ENCODE measurements at regions not wholly inside any gene's neighbourhood (a gene's known extent, or its start where the extent isn't known, plus 50 kb on each side); places are given as distances from the start of the nearest gene placed in this dataset.
A peak's percentile ranks its signal among the peaks of the same experiment; 100 is the strongest.

DNA sequence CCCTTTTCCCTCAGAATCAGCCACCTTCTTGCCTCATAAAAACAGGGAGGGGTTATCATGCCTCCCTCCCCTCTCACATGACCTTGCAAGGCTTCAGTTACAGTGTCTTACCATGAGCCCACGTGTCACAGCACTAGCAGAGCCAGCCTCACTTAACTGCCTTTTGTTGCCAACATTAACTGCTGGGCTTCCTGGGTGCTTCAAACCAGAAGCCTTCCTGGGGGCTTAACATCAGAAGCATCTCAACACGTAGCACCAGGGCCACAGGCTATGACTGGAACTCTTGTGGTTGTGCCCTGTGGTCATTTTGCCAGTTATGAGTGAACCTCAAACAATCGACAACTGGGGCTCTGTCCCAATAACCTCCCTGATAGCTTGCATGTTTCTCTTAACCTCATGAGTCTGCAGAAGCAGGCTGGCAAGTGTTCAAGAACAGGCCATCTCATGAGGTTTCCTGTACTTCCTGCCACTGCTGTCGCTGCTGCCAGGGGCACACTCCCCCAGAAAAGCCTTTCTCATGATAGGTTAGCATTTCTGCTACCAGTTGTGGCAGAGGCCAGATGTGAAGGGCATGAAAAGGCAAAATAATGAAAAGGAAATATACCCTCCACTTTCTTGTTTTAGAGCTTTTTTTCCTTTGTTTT lies 132.2 kb downstream of the GLUL start (continued):
- TF ChIP-seq ZBTB11 (CRISPR knock-in tag; IDR thresholded peaks at IDR 0.05): peak in 1 of 3 experiments; percentile 81; a peak in 2 of 6 replicates
- TF ChIP-seq ZNF212 (CRISPR knock-in tag; IDR thresholded peaks at IDR 0.05): peak; percentile 71; the same call in 1 of the 2 replicates
- TF ChIP-seq ZNF436 (CRISPR knock-in tag; IDR thresholded peaks at IDR 0.05): no peak
- no peak for TF ChIP-seq ZKSCAN1 (IDR thresholded peaks at IDR 0.05; ENCODE audit: low read depth, low read length)
- TF ChIP-seq ZNF445 (CRISPR knock-in tag; IDR thresholded peaks at IDR 0.05; ENCODE audit: low read depth): no peak; the same call in 1 of the 2 replicates
- peak; percentile 28; the same call in 1 of the 2 replicates for TF ChIP-seq ZSCAN32 (CRISPR knock-in tag; IDR thresholded peaks at IDR 0.05)
- TF ChIP-seq SNIP1 (IDR thresholded peaks at IDR 0.05; ENCODE audit: low read depth): no peak
- peak; percentile 35 for TF ChIP-seq IRF9 (tag; IDR thresholded peaks at IDR 0.05)
- peak; percentile 64; the same call in 1 of the 2 replicates for TF ChIP-seq HEY1 (CRISPR knock-in tag; IDR thresholded peaks at IDR 0.05; ENCODE audit: borderline replicate concordance)
- no peak for TF ChIP-seq SLC30A9 (CRISPR knock-in tag; IDR thresholded peaks at IDR 0.05)
- no peak for TF ChIP-seq PPARD (CRISPR knock-in tag; IDR thresholded peaks at IDR 0.05)
- peak; percentile 72 for TF ChIP-seq NFRKB (IDR thresholded peaks at IDR 0.05; ENCODE audit: low read depth)
- TF ChIP-seq GMEB1 (CRISPR knock-in tag; IDR thresholded peaks at IDR 0.05): peak; percentile 25; the same call in 1 of the 2 replicates
- peak; percentile 48; the same call in 1 of the 2 replicates for TF ChIP-seq TFAP4 (CRISPR knock-in tag; IDR thresholded peaks at IDR 0.05; ENCODE audit: borderline replicate concordance)
- TF ChIP-seq ZNF77 (CRISPR knock-in tag; IDR thresholded peaks at IDR 0.05): no peak
- no peak for TF ChIP-seq SMAD2 (IDR thresholded peaks at IDR 0.05; ENCODE audit: low read depth, low read length)
- no peak for TF ChIP-seq HMG20A (CRISPR knock-in tag; conservative IDR thresholded peaks at IDR 0.05)
- no peak for TF ChIP-seq MXI1 (IDR thresholded peaks at IDR 0.05; ENCODE audit: low read depth, low read length)
- no peak for TF ChIP-seq MTA2 (IDR thresholded peaks at IDR 0.05; ENCODE audit: low read depth)
- no peak for TF ChIP-seq NONO (IDR thresholded peaks at IDR 0.05; ENCODE audit: low read depth in 2 of 2, low read length in 1 of 2)
- TF ChIP-seq ZNF174 (CRISPR knock-in tag; IDR thresholded peaks at IDR 0.05): no peak

Data from K562 (cell line).